ENCODE measurements at regions not wholly inside any gene's neighbourhood (a gene's known extent, or its start where the extent isn't known, plus 50 kb on each side); places are given as distances from the start of the nearest gene placed in this dataset.

DNA sequence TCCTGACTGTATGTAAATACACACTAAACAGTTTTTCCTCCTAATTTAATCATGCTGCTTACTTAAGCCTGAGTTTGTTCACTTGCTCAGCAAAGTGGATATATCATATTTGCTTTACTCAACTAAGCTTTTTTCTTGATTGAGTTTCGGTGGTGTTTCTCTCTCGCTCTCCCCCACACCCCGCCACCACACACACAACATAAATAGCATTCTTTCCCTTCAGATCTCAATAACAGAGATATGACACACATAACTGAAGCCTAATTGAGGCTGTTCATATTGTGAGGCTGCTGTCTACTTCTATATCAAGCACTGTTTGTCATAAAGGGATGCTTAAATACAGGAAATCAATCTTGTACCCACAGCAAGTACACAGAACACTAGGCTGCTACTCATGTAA is 364.9 kb downstream of the FAT3 start:
- CTCF ChIA-PET (ENCODE audit: partially characterized antibody): no interaction called here
- H4K91ac ChIP-seq (replicated peaks; ENCODE audit: insufficient read length, low read length): no peak overlapping the region
- no peak overlapping the region for H3K14ac ChIP-seq (ENCODE audit: insufficient read length)
- H3K36me3 ChIP-seq (ENCODE audit: control insufficient read depth in 2 of 4, insufficient read depth in 4 of 4, low read length in 3 of 4): no peaks in the 10 kb centered on the region
- no peak overlapping the region for H2AK5ac ChIP-seq (ENCODE audit: low read depth, low read length)
- POLR2A ChIA-PET (ENCODE audit: partially characterized antibody): no interaction called here
- no peak overlapping the region for H2BK120ac ChIP-seq (replicated peaks; ENCODE audit: low read depth, low read length)
- peak overlapping the region in 1 of 4 experiments; percentile 8; a peak in 2 of 7 replicates for H3K9ac ChIP-seq (replicated peaks in 1 of 4; ENCODE audit: extremely low read depth in 1 of 4, low read depth in 3 of 4, low read length in 3 of 4)
- no peaks in the 10 kb centered on the region for H3K79me2 ChIP-seq (ENCODE audit: control insufficient read depth in 1 of 2, insufficient read depth in 2 of 2, low read length in 2 of 2)
- no peak overlapping the region for H2BK5ac ChIP-seq (ENCODE audit: low read depth, low read length)
- 77% methylated on average over 3 of the region's 3 CpGs; no CpG with 5 or more reads in 1 of the 2 experiments for WGBS, 2 experiments (ENCODE audit: extremely low coverage in 1 of 2, insufficient coverage in 1 of 2, insufficient read length in 1 of 2, insufficient replicate concordance in 2 of 2, low coverage in 1 of 2, low lambda C conversion rate in 2 of 2, missing lambda C conversion rate in 1 of 2)
- no peak overlapping the region for H3K27ac ChIP-seq (ENCODE audit: low read depth, low read length)
- no peak for FAIRE-seq
- no peak overlapping the region for H2AFZ ChIP-seq (ENCODE audit: low read length)
- no peak overlapping the region for H2BK20ac ChIP-seq (ENCODE audit: low read length)
- no peak overlapping the region for H3K23ac ChIP-seq (ENCODE audit: insufficient read length)
- no peaks in the 10 kb centered on the region for H3K79me1 ChIP-seq (ENCODE audit: low read depth, low read length)
- no peaks in the 10 kb centered on the region for H4K20me1 ChIP-seq (replicated peaks in 1 of 2; ENCODE audit: control insufficient read depth in 1 of 2, insufficient read depth in 2 of 2, low read length in 2 of 2)
- no peak overlapping the region for H4K8ac ChIP-seq (ENCODE audit: extremely low read depth, insufficient read depth, low read length)
- no peaks in the 10 kb centered on the region for H3K4me1 ChIP-seq (replicated peaks in 1 of 4; ENCODE audit: control insufficient read depth in 3 of 4, insufficient read depth in 4 of 4, low read length in 3 of 4)
- H3K23me2 ChIP-seq (ENCODE audit: low read depth, low read length): no peaks in the 10 kb centered on the region
- H3K4me3 ChIP-seq (ENCODE audit: extremely low read depth in 1 of 4, insufficient read depth in 2 of 4, low read depth in 3 of 4, low read length in 4 of 4): no peak overlapping the region
- H3K56ac ChIP-seq (replicated peaks; ENCODE audit: insufficient read length, low read depth, low read length): no peak overlapping the region
- no peaks in the 10 kb centered on the region for H3K27me3 ChIP-seq (replicated peaks in 1 of 4; ENCODE audit: control insufficient read depth in 3 of 4, extremely low read depth in 1 of 4, insufficient read depth in 3 of 4, low read length in 3 of 4)
- DNase-seq (ENCODE audit: low read depth in 1 of 2, low spot score in 2 of 2): no peak
- H3K18ac ChIP-seq (ENCODE audit: extremely low read depth, low read length): no peak overlapping the region
- H2BK12ac ChIP-seq (ENCODE audit: low read depth, low read length): no peak overlapping the region
- H4K5ac ChIP-seq (ENCODE audit: insufficient read length, low read depth, low read length): no peak overlapping the region
- no peaks in the 10 kb centered on the region for H3K9me3 ChIP-seq (ENCODE audit: insufficient read depth in 2 of 2, low read depth in 1 of 2, low read length in 1 of 2)
- H3K4ac ChIP-seq (replicated peaks; ENCODE audit: insufficient read length, low read depth, low read length): no peak overlapping the region
- no peak overlapping the region for H3K4me2 ChIP-seq (ENCODE audit: insufficient read depth in 1 of 2, low read depth in 2 of 2, low read length in 2 of 2)
- H2BK15ac ChIP-seq (ENCODE audit: low read length): no peak overlapping the region
- TF ChIP-seq PHF8 (conservative IDR thresholded peaks at IDR 0.05; ENCODE audit: low read depth, low read length) (no peak), NANOG (IDR thresholded peaks at IDR 0.05; ENCODE audit: insufficient read depth, low read depth, low read length, poor library complexity, severe bottlenecking) (no peak), GTF2F1 (IDR thresholded peaks at IDR 0.05; ENCODE audit: borderline replicate concordance, low read depth, low read length) (no peak), RBBP5 (IDR thresholded peaks at IDR 0.05; ENCODE audit: borderline replicate concordance, low read depth, low read length) (no peak), CTCF (IDR thresholded peaks at IDR 0.05; ENCODE audit: control extremely low read depth in 1 of 3, insufficient read depth in 1 of 3, low read depth in 1 of 3, low read length in 3 of 3) (no peak), ATF3 (IDR thresholded peaks at IDR 0.05; ENCODE audit: insufficient read depth, low read depth, low read length) (no peak), CHD2 (IDR thresholded peaks at IDR 0.05; ENCODE audit: low read length) (no peak), ASH2L (IDR thresholded peaks at IDR 0.05; ENCODE audit: low read length) (no peak), KDM5A (IDR thresholded peaks at IDR 0.05; ENCODE audit: low read length) (no peak), SP4 (IDR thresholded peaks at IDR 0.05; ENCODE audit: low read length) (no peak), EGR1 (IDR thresholded peaks at IDR 0.05; ENCODE audit: borderline replicate concordance, low read depth, low read length) (no peak), SAP30 (IDR thresholded peaks at IDR 0.05; ENCODE audit: insufficient read depth, insufficient replicate concordance, low read length) (no peak)
